HepG2 (cell line): ENCODE measurements at regions not wholly inside any gene's neighbourhood (a gene's known extent, or its start where the extent isn't known, plus 50 kb on each side); places are given as distances from the start of the nearest gene placed in this dataset.

Experiments
- ATAC-seq: fragments of 200-7000 bp; cut with Tn5 transposase; 3 replicates; pipeline ENCODE4 v1.9.1; 2020; ENCODE audit warnings: mild to moderate bottlenecking, moderate library complexity
- BruUV-seq: library from RNA; stranded (reverse); fragments of 400-500 nt; replicated peaks from 2 replicates; lab custom pipeline; 2021; lab: Mats Ljungman, UMichigan
- CTCF ChIA-PET: fragments of 300-600 bp; formaldehyde crosslinking; extraction: SDS; loops from one replicate; lab custom pipeline; 2021; ENCODE audit warnings: low total read pairs, inconsistent platforms, low intra/inter-chr PET ratio; lab: Yijun Ruan, JAX
- POLR2A ChIA-PET: fragments of 350-600 bp; sonication (Branson Sonifier 250); formaldehyde crosslinking; loops from one replicate; lab custom pipeline; 2020; ENCODE audit warnings: antibody characterized with exemption, inconsistent platforms; lab: Yijun Ruan, JAX
- DNase-seq: peaks from one replicate; pipeline ENCODE4 v3.0.0-alpha.2; 2015; ENCODE audit warnings: low spot score
- FAIRE-seq: peaks from 3 replicates; lab custom pipeline; 2011; peaks lifted over from hg19 to GRCh38; lab: Jason Lieb, UNC
- H2AFZ ChIP-seq: one replicate; pipeline ENCODE4 v1.6.1; 2011; ENCODE audit warnings: low read length, inconsistent platforms
- H3K27ac ChIP-seq: fragments of 300-600 bp; 3 replicates; pipeline ENCODE4 v1.8.0; 2011; ENCODE audit warnings: mixed run types, mild to moderate bottlenecking, mixed read lengths, low read length, inconsistent platforms; ENCODE audit not compliant: insufficient read depth; ENCODE audit errors: extremely low read length
- H3K27me3 ChIP-seq, 2 experiments: fragments of 200-600 bp in 1 of 2; 2 replicates in 1 of 2; 3 replicates in 1 of 2; pipeline versions ENCODE4 v1.6.0 to v1.8.0; 2011; ENCODE audit warnings: low read length in 2 of 2, mild to moderate bottlenecking in 2 of 2, moderate library complexity in 2 of 2, inconsistent platforms in 1 of 2; ENCODE audit not compliant: insufficient read depth in 2 of 2, control insufficient read depth in 1 of 2
- H3K36me3 ChIP-seq, 2 experiments: fragments of 200-600 bp in 1 of 2; replicated peaks in 1 of 2; 2 replicates in 1 of 2; 3 replicates in 1 of 2; pipeline versions ENCODE4 v1.5.1 to v1.8.0; 2011; ENCODE audit warnings: low read length in 2 of 2, inconsistent platforms in 1 of 2; ENCODE audit not compliant: insufficient read depth in 2 of 2, control insufficient read depth in 1 of 2
- H3K4me1 ChIP-seq: 2 replicates; pipeline ENCODE4 v1.5.1; 2012; ENCODE audit warnings: low read length, inconsistent platforms; ENCODE audit not compliant: insufficient read depth
- H3K4me2 ChIP-seq: 2 replicates; pipeline ENCODE4 v1.6.0; 2011; ENCODE audit warnings: low read depth, low read length, inconsistent platforms
- H3K4me3 ChIP-seq, 3 experiments: fragments of 200-600 bp in 1 of 3; sonication (generic), shearing (Covaris generic) in 1 of 3; replicated peaks in 1 of 3; 2 replicates each; pipeline ENCODE4 v1.5.1; 2011 to 2016; ENCODE audit warnings: low read length in 3 of 3, inconsistent platforms in 2 of 3, low read depth in 2 of 3, mild to moderate bottlenecking in 2 of 3, control low read depth in 1 of 3, mixed read lengths in 1 of 3; ENCODE audit not compliant: insufficient read depth in 1 of 3
- H3K79me2 ChIP-seq: one replicate; pipeline ENCODE4 v1.6.1; 2011; ENCODE audit warnings: low read length, inconsistent platforms; ENCODE audit not compliant: insufficient read depth
- H3K9ac ChIP-seq: 2 replicates; pipeline ENCODE4 v1.6.0; 2011; ENCODE audit warnings: mild to moderate bottlenecking, low read depth, low read length, inconsistent platforms; ENCODE audit not compliant: insufficient read depth
- H3K9me3 ChIP-seq: 2 replicates; pipeline ENCODE4 v1.5.1; 2012; ENCODE audit warnings: mild to moderate bottlenecking, low read length
- H4K20me1 ChIP-seq: 2 replicates; pipeline ENCODE4 v1.6.0; 2011; ENCODE audit warnings: inconsistent platforms, mild to moderate bottlenecking, low read length, moderate library complexity; ENCODE audit not compliant: insufficient read depth
- AGO1 ChIP-seq: fragments of 200-400 bp; formaldehyde crosslinking; IDR thresholded peaks from 2 replicates; pipeline ENCODE4 v1.6.1; 2017; ENCODE audit warnings: mild to moderate bottlenecking, low read depth, low read length, moderate library complexity; ENCODE audit not compliant: poor library complexity, severe bottlenecking
- ASH2L ChIP-seq: fragments of 300-600, 200-600 bp; sonication (generic); IDR thresholded peaks from 2 replicates; pipeline ENCODE4 v1.7.0; 2017; ENCODE audit warnings: low read depth, mild to moderate bottlenecking, moderate library complexity, mixed read lengths, low read length; ENCODE audit not compliant: insufficient read length
- GTF3A ChIP-seq: sonication (generic); formaldehyde crosslinking; conservative IDR thresholded peaks from 2 replicates; pipeline ENCODE4 v1.4.0; 2020; ENCODE audit warnings: mild to moderate bottlenecking, missing genetic modification reagents
- NFIC ChIP-seq: IDR thresholded peaks from 2 replicates; pipeline ENCODE4 v1.6.1; 2012; ENCODE audit warnings: mild to moderate bottlenecking, low read length, inconsistent platforms
- ZNF441 ChIP-seq: sonication (generic); formaldehyde crosslinking; IDR thresholded peaks from 2 replicates; pipeline ENCODE4 v1.7.0; 2021; ENCODE audit warnings: missing genetic modification reagents, borderline replicate concordance
- ZNF549 ChIP-seq: sonication (generic); formaldehyde crosslinking; IDR thresholded peaks from 2 replicates; pipeline ENCODE4 v1.5.0; 2020; ENCODE audit warnings: missing genetic modification reagents
- ZZZ3 ChIP-seq: sonication (generic); formaldehyde crosslinking; IDR thresholded peaks from 2 replicates; pipeline ENCODE4 v1.4.0; 2020; ENCODE audit warnings: missing genetic modification reagents, mild to moderate bottlenecking, borderline replicate concordance
- WGBS: methylation state at CpG from one replicate; pipeline ENCODE4 v1.1.6; 2017; ENCODE audit warnings: low lambda C conversion rate; 5-methylcytosine and 5-hydroxymethylcytosine counted together
- in situ Hi-C: cut with HindIII; loops from 2 replicates; pipeline ENCODE4 v1.10.0; 2017; ENCODE audit warnings: low pct_unique_long_range_greater_than_20kb; ENCODE audit not compliant: extremely low pct_ligation_motif_present
- intact Hi-C: fragments of 100-400 bp; cut with micrococcal nuclease; formaldehyde crosslinking; loops from one replicate; pipeline ENCODE4 v1.10.0; 2022; ENCODE audit not compliant: unreplicated experiment
- TF ChIP-seq, protein P1 (sequence below): sonication (generic); formaldehyde crosslinking; IDR thresholded peaks from 2 replicates; pipeline ENCODE4 v1.4.0; 2020; ENCODE audit warnings: missing genetic modification reagents
- TF ChIP-seq, protein P2 (sequence below): sonication (generic); formaldehyde crosslinking; IDR thresholded peaks from 2 replicates; pipeline ENCODE4 v1.8.0; 2022; ENCODE audit warnings: mild to moderate bottlenecking, missing genetic modification reagents, moderate library complexity
- TF ChIP-seq, protein P3 (sequence below): sonication (generic); formaldehyde crosslinking; conservative IDR thresholded peaks from 2 replicates; pipeline ENCODE4 v1.4.0; 2020; ENCODE audit warnings: mild to moderate bottlenecking, missing genetic modification reagents, moderate library complexity

DNA sequence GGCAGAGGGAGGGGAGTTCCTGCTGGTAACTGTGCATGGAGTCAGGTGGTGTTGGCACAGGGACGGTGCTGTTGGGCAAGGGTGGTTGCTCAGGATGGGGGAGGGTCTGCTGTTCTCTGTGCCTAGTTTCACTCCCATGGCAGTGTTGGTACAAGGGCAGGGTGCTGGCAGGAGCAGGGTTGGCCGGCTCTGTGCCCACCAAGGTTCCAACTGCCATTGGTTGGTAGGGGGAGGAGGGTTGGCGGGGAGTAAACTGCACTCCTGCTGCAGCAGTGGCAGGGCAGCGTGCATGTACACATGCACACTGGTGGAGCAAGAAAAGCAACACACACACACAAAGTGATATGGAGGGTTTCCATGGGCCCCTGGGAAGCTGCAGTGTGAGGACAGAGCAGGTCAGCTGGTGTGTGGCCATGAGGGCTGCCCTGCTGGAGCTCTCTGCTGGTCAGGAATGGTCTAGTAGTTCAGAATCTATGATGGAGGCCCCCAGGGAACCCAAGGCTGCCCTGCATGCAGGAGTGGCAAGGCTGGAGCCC lies 269.9 kb upstream of the MGAT4C start:
- Histone ChIP-seq H3K27ac (no peak overlapping the region), H3K27me3 (no peaks in the 10 kb centered on the region), H3K4me2 (no peak overlapping the region), H3K79me2 (no peaks in the 10 kb centered on the region), H3K4me1 (no peaks in the 10 kb centered on the region), H3K36me3 (no peaks in the 10 kb centered on the region), H3K9me3 (peaks cover 61% of the 10 kb centered on the region), H4K20me1 (no peaks in the 10 kb centered on the region), H3K4me3 (no peak overlapping the region), H3K9ac (no peak overlapping the region), H2AFZ (no peak overlapping the region)
- POLR2A ChIA-PET, result no interaction called here
- intact Hi-C loops (no loop called here), in situ Hi-C loops (no loop called here)
- 21% methylated on average over 2 of the region's 4 CpGs for WGBS
- ATAC-seq (no peak), DNase-seq (no peak), FAIRE-seq (no peak)
- CTCF ChIA-PET, result no interaction called here
- TF ChIP-seq NFIC, result no peak
- no peak for TF ChIP-seq ZNF549 (CRISPR knock-in tag)
- TF ChIP-seq ZZZ3 (CRISPR knock-in tag), result no peak
- BruUV-seq, result no TSS peak

DNA sequence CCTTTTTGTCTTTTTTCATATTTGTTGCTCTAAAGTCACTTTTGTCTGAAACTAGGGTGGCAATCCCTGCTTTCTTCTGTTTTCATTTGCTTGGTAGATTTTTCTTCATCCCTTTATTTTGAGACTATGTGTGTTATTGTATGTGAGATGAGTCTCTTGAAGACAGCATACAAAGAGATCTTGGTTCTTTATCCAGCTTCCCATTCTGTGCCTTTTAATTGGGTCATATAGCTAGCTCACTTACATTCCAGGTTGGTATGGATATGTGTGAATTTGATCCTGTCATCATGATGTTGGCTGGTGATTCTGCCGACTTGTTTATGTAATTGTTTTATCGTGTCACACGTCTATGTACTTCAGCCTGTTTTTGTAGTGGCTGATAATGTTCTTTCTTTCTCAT lies 267.7 kb upstream of the MGAT4C start:
- no peak overlapping the region for H2AFZ ChIP-seq
- H3K4me1 ChIP-seq, result no peaks in the 10 kb centered on the region
- in situ Hi-C loops, result no loop called here
- WGBS, result 14% methylated on average over 3 of the region's 3 CpGs
- H4K20me1 ChIP-seq, result no peaks in the 10 kb centered on the region
- no peaks in the 10 kb centered on the region for H3K27me3 ChIP-seq
- no peak overlapping the region for H3K4me3 ChIP-seq
- POLR2A ChIA-PET, result no interaction called here
- ATAC-seq, result no peak
- no peaks in the 10 kb centered on the region for H3K79me2 ChIP-seq
- H3K9me3 ChIP-seq, result peaks cover 57% of the 10 kb centered on the region
- H3K36me3 ChIP-seq, result no peaks in the 10 kb centered on the region
- DNase-seq, result no peak
- CTCF ChIA-PET, result no interaction called here
- H3K9ac ChIP-seq, result no peak overlapping the region
- no peak for FAIRE-seq
- intact Hi-C loops, result no loop called here
- BruUV-seq, result no TSS peak
- no peak overlapping the region for H3K4me2 ChIP-seq
- H3K27ac ChIP-seq, result no peak overlapping the region
- TF ChIP-seq AGO1 (no peak), GTF3A (CRISPR knock-in tag) (no peak), ASH2L (no peak), ZNF441 (CRISPR knock-in tag) (no peak)
- TF ChIP-seq, protein P1, sequence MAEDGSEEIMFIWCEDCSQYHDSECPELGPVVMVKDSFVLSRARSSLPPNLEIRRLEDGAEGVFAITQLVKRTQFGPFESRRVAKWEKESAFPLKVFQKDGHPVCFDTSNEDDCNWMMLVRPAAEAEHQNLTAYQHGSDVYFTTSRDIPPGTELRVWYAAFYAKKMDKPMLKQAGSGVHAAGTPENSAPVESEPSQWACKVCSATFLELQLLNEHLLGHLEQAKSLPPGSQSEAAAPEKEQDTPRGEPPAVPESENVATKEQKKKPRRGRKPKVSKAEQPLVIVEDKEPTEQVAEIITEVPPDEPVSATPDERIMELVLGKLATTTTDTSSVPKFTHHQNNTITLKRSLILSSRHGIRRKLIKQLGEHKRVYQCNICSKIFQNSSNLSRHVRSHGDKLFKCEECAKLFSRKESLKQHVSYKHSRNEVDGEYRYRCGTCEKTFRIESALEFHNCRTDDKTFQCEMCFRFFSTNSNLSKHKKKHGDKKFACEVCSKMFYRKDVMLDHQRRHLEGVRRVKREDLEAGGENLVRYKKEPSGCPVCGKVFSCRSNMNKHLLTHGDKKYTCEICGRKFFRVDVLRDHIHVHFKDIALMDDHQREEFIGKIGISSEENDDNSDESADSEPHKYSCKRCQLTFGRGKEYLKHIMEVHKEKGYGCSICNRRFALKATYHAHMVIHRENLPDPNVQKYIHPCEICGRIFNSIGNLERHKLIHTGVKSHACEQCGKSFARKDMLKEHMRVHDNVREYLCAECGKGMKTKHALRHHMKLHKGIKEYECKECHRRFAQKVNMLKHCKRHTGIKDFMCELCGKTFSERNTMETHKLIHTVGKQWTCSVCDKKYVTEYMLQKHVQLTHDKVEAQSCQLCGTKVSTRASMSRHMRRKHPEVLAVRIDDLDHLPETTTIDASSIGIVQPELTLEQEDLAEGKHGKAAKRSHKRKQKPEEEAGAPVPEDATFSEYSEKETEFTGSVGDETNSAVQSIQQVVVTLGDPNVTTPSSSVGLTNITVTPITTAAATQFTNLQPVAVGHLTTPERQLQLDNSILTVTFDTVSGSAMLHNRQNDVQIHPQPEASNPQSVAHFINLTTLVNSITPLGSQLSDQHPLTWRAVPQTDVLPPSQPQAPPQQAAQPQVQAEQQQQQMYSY (CRISPR knock-in tag), result no peak
- TF ChIP-seq, protein P2, sequence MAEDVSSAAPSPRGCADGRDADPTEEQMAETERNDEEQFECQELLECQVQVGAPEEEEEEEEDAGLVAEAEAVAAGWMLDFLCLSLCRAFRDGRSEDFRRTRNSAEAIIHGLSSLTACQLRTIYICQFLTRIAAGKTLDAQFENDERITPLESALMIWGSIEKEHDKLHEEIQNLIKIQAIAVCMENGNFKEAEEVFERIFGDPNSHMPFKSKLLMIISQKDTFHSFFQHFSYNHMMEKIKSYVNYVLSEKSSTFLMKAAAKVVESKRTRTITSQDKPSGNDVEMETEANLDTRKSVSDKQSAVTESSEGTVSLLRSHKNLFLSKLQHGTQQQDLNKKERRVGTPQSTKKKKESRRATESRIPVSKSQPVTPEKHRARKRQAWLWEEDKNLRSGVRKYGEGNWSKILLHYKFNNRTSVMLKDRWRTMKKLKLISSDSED (CRISPR knock-in tag), result no peak
- TF ChIP-seq, protein P3, sequence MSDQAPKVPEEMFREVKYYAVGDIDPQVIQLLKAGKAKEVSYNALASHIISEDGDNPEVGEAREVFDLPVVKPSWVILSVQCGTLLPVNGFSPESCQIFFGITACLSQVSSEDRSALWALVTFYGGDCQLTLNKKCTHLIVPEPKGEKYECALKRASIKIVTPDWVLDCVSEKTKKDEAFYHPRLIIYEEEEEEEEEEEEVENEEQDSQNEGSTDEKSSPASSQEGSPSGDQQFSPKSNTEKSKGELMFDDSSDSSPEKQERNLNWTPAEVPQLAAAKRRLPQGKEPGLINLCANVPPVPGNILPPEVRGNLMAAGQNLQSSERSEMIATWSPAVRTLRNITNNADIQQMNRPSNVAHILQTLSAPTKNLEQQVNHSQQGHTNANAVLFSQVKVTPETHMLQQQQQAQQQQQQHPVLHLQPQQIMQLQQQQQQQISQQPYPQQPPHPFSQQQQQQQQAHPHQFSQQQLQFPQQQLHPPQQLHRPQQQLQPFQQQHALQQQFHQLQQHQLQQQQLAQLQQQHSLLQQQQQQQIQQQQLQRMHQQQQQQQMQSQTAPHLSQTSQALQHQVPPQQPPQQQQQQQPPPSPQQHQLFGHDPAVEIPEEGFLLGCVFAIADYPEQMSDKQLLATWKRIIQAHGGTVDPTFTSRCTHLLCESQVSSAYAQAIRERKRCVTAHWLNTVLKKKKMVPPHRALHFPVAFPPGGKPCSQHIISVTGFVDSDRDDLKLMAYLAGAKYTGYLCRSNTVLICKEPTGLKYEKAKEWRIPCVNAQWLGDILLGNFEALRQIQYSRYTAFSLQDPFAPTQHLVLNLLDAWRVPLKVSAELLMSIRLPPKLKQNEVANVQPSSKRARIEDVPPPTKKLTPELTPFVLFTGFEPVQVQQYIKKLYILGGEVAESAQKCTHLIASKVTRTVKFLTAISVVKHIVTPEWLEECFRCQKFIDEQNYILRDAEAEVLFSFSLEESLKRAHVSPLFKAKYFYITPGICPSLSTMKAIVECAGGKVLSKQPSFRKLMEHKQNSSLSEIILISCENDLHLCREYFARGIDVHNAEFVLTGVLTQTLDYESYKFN, result no peak
